ENCODE measurements at regions not wholly inside any gene's neighbourhood (a gene's known extent, or its start where the extent isn't known, plus 50 kb on each side); places are given as distances from the start of the nearest gene placed in this dataset.

DNA sequence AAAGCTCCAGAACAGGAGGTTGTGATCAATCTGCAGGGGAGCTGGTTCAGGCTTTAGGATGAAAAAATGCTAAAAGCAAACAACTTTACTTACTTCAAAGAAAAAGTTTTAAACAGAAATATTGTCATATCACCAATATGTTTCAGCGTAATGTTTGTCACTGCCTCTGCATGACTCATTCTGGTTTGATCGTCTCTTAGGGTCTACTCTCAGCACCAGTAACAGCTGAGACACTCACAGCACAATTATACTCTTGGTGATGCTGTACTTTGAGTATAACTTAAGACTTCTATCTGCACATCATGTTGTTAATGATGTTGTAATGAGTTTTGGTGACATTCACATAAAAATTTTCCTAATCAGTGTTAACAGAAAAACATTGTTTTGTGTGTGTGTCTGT is 665.4 kb downstream of the EPM2A start:
- DNase-seq (ENCODE audit: low read depth, low spot score) (no peak), ATAC-seq (no peak)
- ChIA-PET CTCF (no interaction called here), POLR2A (no interaction called here)
- H3K27me3 ChIP-seq (ENCODE audit: control insufficient read depth, insufficient read depth, low read length) = no peaks in the 10 kb centered on the region
- no peak overlapping the region for H3K27ac ChIP-seq (ENCODE audit: low read length)
- H3K4me3 ChIP-seq (ENCODE audit: low read depth in 2 of 2, low read length in 2 of 2) = no peak overlapping the region
- intact Hi-C loops (cut with micrococcal nuclease; ENCODE audit: unreplicated experiment) = no loop called here
- H3K9me3 ChIP-seq (ENCODE audit: control insufficient read depth, insufficient read depth, low read depth, low read length) = no peaks in the 10 kb centered on the region; the same call in 1 of the 2 replicates
- in situ Hi-C loops (cut with HindIII; ENCODE audit: low pct_unique_long_range_greater_than_20kb, low sequenced_read_pairs) = no loop called here
- TF ChIP-seq TCF7L2 (IDR thresholded peaks at IDR 0.05; ENCODE audit: low read depth, low read length) = no peak
- no peak for TF ChIP-seq SIN3A (IDR thresholded peaks at IDR 0.05; ENCODE audit: borderline replicate concordance, insufficient read depth, low read depth, low read length)
- TF ChIP-seq, protein P1, sequence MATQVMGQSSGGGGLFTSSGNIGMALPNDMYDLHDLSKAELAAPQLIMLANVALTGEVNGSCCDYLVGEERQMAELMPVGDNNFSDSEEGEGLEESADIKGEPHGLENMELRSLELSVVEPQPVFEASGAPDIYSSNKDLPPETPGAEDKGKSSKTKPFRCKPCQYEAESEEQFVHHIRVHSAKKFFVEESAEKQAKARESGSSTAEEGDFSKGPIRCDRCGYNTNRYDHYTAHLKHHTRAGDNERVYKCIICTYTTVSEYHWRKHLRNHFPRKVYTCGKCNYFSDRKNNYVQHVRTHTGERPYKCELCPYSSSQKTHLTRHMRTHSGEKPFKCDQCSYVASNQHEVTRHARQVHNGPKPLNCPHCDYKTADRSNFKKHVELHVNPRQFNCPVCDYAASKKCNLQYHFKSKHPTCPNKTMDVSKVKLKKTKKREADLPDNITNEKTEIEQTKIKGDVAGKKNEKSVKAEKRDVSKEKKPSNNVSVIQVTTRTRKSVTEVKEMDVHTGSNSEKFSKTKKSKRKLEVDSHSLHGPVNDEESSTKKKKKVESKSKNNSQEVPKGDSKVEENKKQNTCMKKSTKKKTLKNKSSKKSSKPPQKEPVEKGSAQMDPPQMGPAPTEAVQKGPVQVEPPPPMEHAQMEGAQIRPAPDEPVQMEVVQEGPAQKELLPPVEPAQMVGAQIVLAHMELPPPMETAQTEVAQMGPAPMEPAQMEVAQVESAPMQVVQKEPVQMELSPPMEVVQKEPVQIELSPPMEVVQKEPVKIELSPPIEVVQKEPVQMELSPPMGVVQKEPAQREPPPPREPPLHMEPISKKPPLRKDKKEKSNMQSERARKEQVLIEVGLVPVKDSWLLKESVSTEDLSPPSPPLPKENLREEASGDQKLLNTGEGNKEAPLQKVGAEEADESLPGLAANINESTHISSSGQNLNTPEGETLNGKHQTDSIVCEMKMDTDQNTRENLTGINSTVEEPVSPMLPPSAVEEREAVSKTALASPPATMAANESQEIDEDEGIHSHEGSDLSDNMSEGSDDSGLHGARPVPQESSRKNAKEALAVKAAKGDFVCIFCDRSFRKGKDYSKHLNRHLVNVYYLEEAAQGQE (IDR thresholded peaks at IDR 0.05; ENCODE audit: insufficient read depth in 1 of 2, low read depth in 2 of 2, low read length in 1 of 2) = no peak
- TF ChIP-seq, protein P2, sequence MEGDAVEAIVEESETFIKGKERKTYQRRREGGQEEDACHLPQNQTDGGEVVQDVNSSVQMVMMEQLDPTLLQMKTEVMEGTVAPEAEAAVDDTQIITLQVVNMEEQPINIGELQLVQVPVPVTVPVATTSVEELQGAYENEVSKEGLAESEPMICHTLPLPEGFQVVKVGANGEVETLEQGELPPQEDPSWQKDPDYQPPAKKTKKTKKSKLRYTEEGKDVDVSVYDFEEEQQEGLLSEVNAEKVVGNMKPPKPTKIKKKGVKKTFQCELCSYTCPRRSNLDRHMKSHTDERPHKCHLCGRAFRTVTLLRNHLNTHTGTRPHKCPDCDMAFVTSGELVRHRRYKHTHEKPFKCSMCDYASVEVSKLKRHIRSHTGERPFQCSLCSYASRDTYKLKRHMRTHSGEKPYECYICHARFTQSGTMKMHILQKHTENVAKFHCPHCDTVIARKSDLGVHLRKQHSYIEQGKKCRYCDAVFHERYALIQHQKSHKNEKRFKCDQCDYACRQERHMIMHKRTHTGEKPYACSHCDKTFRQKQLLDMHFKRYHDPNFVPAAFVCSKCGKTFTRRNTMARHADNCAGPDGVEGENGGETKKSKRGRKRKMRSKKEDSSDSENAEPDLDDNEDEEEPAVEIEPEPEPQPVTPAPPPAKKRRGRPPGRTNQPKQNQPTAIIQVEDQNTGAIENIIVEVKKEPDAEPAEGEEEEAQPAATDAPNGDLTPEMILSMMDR (IDR thresholded peaks at IDR 0.05) = no peak
- TF ChIP-seq POLR2AphosphoS5 (IDR thresholded peaks at IDR 0.05; ENCODE audit: low read depth, low read length) = no peak
- no peaks in the 10 kb centered on the region for H3K4me1 ChIP-seq (ENCODE audit: control insufficient read depth, insufficient read depth, low read length)
- BruUV-seq (replicated peaks) = no TSS peak
- H3K36me3 ChIP-seq (ENCODE audit: control insufficient read depth, insufficient read depth, low read length) = no peaks in the 10 kb centered on the region

DNA sequence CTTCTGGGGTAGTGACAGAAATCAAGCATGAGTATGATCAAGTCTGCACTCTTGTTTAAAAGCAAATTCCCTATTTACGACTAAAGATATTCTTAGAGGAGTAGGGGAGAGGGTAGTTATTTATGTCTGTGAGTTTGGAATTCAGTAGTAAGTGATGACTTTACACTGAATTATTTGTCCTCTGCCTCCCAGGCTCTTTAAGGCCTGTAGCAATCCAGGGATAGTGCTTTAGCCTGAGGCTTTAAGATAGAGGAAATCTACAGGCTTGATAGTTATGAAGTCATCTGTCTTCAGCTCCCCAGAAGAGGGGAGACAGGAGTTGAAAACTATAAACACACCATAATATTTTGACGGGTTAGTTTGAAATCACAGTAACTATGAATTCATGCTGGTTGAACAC is 664.5 kb downstream of the EPM2A start:
- intact Hi-C loops (cut with micrococcal nuclease; ENCODE audit: unreplicated experiment) = no loop called here
- Histone ChIP-seq H3K4me3 (ENCODE audit: low read depth in 2 of 2, low read length in 2 of 2) (no peak overlapping the region), H3K4me1 (ENCODE audit: control insufficient read depth, insufficient read depth, low read length) (no peaks in the 10 kb centered on the region), H3K9me3 (ENCODE audit: control insufficient read depth, insufficient read depth, low read depth, low read length) (no peaks in the 10 kb centered on the region; the same call in 1 of the 2 replicates), H3K27ac (ENCODE audit: low read length) (no peak overlapping the region), H3K36me3 (ENCODE audit: control insufficient read depth, insufficient read depth, low read length) (no peaks in the 10 kb centered on the region), H3K27me3 (ENCODE audit: control insufficient read depth, insufficient read depth, low read length) (no peaks in the 10 kb centered on the region)
- POLR2A ChIA-PET = no interaction called here
- ATAC-seq = no peak
- TF ChIP-seq TCF7L2 (IDR thresholded peaks at IDR 0.05; ENCODE audit: low read depth, low read length) = no peak
- no peak for TF ChIP-seq SIN3A (IDR thresholded peaks at IDR 0.05; ENCODE audit: borderline replicate concordance, insufficient read depth, low read depth, low read length)
- TF ChIP-seq, protein P2 (IDR thresholded peaks at IDR 0.05) = no peak
- TF ChIP-seq, protein P1 (IDR thresholded peaks at IDR 0.05; ENCODE audit: insufficient read depth in 1 of 2, low read depth in 2 of 2, low read length in 1 of 2) = no peak
- no peak for TF ChIP-seq POLR2AphosphoS5 (IDR thresholded peaks at IDR 0.05; ENCODE audit: low read depth, low read length)
- no TSS peak for BruUV-seq (replicated peaks)
- in situ Hi-C loops (cut with HindIII; ENCODE audit: low pct_unique_long_range_greater_than_20kb, low sequenced_read_pairs) = no loop called here
- DNase-seq (ENCODE audit: low read depth, low spot score) = no peak
- CTCF ChIA-PET = no interaction called here
